Fibroblast of lung (primary cell): ENCODE measurements at regions not wholly inside any gene's neighbourhood (a gene's known extent, or its start where the extent isn't known, plus 50 kb on each side); places are given as distances from the start of the nearest gene placed in this dataset.

ENCODE experiments used
- DNase-seq, 2 donors: peaks; one replicate each; pipeline versions ENCODE4 v3.0.0 to v3.0.0-alpha.2; 2010; ENCODE audit warnings: low read depth in 2 of 2
- H2AFZ ChIP-seq: 2 replicates; pipeline ENCODE4 v1.5.1; 2012; ENCODE audit warnings: low read length, control low read depth, inconsistent platforms
- H3K27ac ChIP-seq: 2 replicates; pipeline ENCODE4 v1.5.1; 2011; ENCODE audit warnings: low read length, control low read depth; ENCODE audit not compliant: insufficient read depth
- H3K27me3 ChIP-seq: 2 replicates; pipeline ENCODE4 v1.5.1; 2011; ENCODE audit warnings: mild to moderate bottlenecking, low read length; ENCODE audit not compliant: control insufficient read depth, insufficient read depth
- H3K36me3 ChIP-seq: 2 replicates; pipeline ENCODE4 v1.5.1; 2011; ENCODE audit warnings: low read length; ENCODE audit not compliant: control insufficient read depth, insufficient read depth
- H3K4me1 ChIP-seq: 2 replicates; pipeline ENCODE4 v1.5.1; 2011; ENCODE audit warnings: low read length; ENCODE audit not compliant: control insufficient read depth, insufficient read depth; ENCODE audit errors: extremely low read depth
- H3K4me2 ChIP-seq: 2 replicates; pipeline ENCODE4 v1.5.1; 2011; ENCODE audit warnings: low read length, control low read depth; ENCODE audit not compliant: insufficient read depth; ENCODE audit errors: extremely low read depth
- H3K4me3 ChIP-seq, 4 experiments: fragments of 200-600 bp in 1 of 4; sonication (generic) in 1 of 4; replicated peaks in 1 of 4; 2 replicates each; pipeline ENCODE4 v1.5.1; 2011 to 2016; ENCODE audit warnings: low read length in 4 of 4, low read depth in 3 of 4, mild to moderate bottlenecking in 3 of 4, control low read depth in 2 of 4, inconsistent platforms in 1 of 4, mixed read lengths in 1 of 4; ENCODE audit not compliant: insufficient read depth in 1 of 4; ENCODE audit errors: control extremely low read depth in 1 of 4
- H3K79me2 ChIP-seq: 2 replicates; pipeline ENCODE4 v1.5.1; 2012; ENCODE audit warnings: mild to moderate bottlenecking, low read length, inconsistent platforms; ENCODE audit not compliant: control insufficient read depth, insufficient read depth
- H3K9ac ChIP-seq: 2 replicates; pipeline ENCODE4 v1.5.1; 2011; ENCODE audit warnings: mild to moderate bottlenecking, low read length, control low read depth; ENCODE audit not compliant: insufficient read depth
- H3K9me3 ChIP-seq: 2 replicates; pipeline ENCODE4 v1.5.1; 2012; ENCODE audit warnings: low read depth, low read length; ENCODE audit not compliant: control insufficient read depth, insufficient read depth
- H4K20me1 ChIP-seq: 2 replicates; pipeline ENCODE4 v1.5.1; 2011; ENCODE audit warnings: low read length; ENCODE audit not compliant: control insufficient read depth, insufficient read depth; ENCODE audit errors: extremely low read depth
- CTCF ChIP-seq, 2 donors: IDR thresholded peaks in 1 of 2; conservative IDR thresholded peaks in 1 of 2; 1 replicate in 1 of 2; 2 replicates in 1 of 2; pipeline ENCODE4 v1.5.1; 2011 to 2012; ENCODE audit warnings: low read length in 2 of 2, control low read depth in 1 of 2, inconsistent platforms in 1 of 2, low read depth in 1 of 2, mild to moderate bottlenecking in 1 of 2
- EZH2 ChIP-seq: IDR thresholded peaks from 2 replicates; pipeline ENCODE4 v1.5.1; 2012; ENCODE audit warnings: low read length, control low read depth, mild to moderate bottlenecking; ENCODE audit errors: missing control alignments

DNA sequence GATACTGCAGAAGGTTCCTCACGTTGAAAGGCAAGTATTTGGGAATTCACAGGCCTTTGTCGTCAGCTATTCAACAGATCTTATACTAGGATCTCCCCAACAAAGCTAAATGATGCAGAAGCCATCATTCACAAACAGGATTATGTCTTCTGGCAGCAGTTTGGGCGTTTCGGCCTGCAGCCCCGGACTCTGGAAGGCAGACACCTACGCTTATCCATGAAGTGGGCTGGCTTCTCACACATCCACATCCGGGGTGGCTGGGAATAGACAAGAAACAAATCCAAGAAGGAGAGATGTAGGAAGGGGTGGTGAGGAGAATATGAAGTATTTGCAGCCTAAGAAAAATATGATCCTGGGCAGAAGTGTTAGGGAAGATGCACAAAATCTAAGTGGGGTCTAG, 471.9 kb downstream of the AGTPBP1 start:
- no peaks in the 10 kb centered on the region for H3K36me3 ChIP-seq
- TF ChIP-seq EZH2 (no peak), CTCF (conservative IDR thresholded peaks at IDR 0.05 in 1 of 2, IDR thresholded peaks at IDR 0.05 in 1 of 2; ENCODE audit: low read depth in 1 of 2, low read length in 2 of 2) (no peak)
- no peaks in the 10 kb centered on the region for H3K9me3 ChIP-seq

GRCh38 chr9:85268131-85268530, 473.6 kb downstream of the AGTPBP1 start:
- Histone ChIP-seq H3K4me3 (no peak overlapping the region), H3K27me3 (no peaks in the 10 kb centered on the region), H2AFZ (no peak overlapping the region), H3K27ac (no peak overlapping the region), H3K79me2 (no peaks in the 10 kb centered on the region), H3K9ac (no peak overlapping the region), H4K20me1 (no peaks in the 10 kb centered on the region), H3K36me3 (no peaks in the 10 kb centered on the region), H3K4me1 (no peaks in the 10 kb centered on the region), H3K9me3 (no peaks in the 10 kb centered on the region), H3K4me2 (no peak overlapping the region)
- TF ChIP-seq CTCF (conservative IDR thresholded peaks at IDR 0.05 in 1 of 2, IDR thresholded peaks at IDR 0.05 in 1 of 2; ENCODE audit: low read depth in 1 of 2, low read length in 2 of 2) (no peak), EZH2 (no peak)
- no peak for DNase-seq

More for the DNA sequence above, 471.9 kb downstream of the AGTPBP1 start:
- H3K79me2 ChIP-seq, result no peaks in the 10 kb centered on the region
- H3K4me3 ChIP-seq, result no peak overlapping the region
- H3K27ac ChIP-seq, result no peak overlapping the region
- no peaks in the 10 kb centered on the region for H4K20me1 ChIP-seq
- H3K9ac ChIP-seq, result no peak overlapping the region
- no peak overlapping the region for H3K4me2 ChIP-seq
- H3K4me1 ChIP-seq, result no peaks in the 10 kb centered on the region
- H2AFZ ChIP-seq, result no peak overlapping the region
- no peaks in the 10 kb centered on the region for H3K27me3 ChIP-seq
- no peak for DNase-seq

DNA sequence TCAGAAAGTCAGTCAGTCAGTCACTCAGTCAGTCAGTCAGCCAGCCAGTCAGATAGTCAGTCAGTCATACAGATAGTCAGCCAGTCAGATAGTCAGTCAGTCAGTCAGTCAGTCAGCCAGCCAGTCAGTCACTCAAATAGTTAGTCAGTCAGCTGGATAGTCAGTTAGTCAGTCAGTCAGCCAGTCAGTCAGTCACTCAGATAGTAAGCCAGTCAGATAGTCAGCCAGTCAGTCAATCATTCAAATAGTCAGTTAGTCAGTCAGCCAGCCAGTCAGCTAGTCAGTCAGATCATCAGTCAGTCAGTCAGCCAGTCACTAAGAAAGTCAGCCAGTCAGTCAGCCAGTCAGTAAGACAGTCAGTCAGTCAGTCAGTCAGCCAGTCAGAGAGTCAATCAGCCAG, 477.1 kb downstream of the AGTPBP1 start:
- no peak overlapping the region for H3K4me2 ChIP-seq
- H3K79me2 ChIP-seq, result no peaks in the 10 kb centered on the region
- H3K36me3 ChIP-seq, result no peaks in the 10 kb centered on the region
- H3K27me3 ChIP-seq, result no peaks in the 10 kb centered on the region
- no peaks in the 10 kb centered on the region for H3K9me3 ChIP-seq
- no peak overlapping the region for H3K27ac ChIP-seq
- no peak overlapping the region for H2AFZ ChIP-seq
- H3K4me1 ChIP-seq, result no peaks in the 10 kb centered on the region
- TF ChIP-seq CTCF (conservative IDR thresholded peaks at IDR 0.05 in 1 of 2, IDR thresholded peaks at IDR 0.05 in 1 of 2; ENCODE audit: low read depth in 1 of 2, low read length in 2 of 2), result no peak
- no peak for TF ChIP-seq EZH2
- DNase-seq, result no peak
- H3K4me3 ChIP-seq, result no peak overlapping the region
- no peaks in the 10 kb centered on the region for H4K20me1 ChIP-seq
- H3K9ac ChIP-seq, result no peak overlapping the region
